Nephron progenitor cell (in vitro differentiated cells): ENCODE measurements at regions not wholly inside any gene's neighbourhood (a gene's known extent, or its start where the extent isn't known, plus 50 kb on each side); places are given as distances from the start of the nearest gene placed in this dataset.

ENCODE experiments used
- DNase-seq: peaks from one replicate; pipeline ENCODE4 v3.0.0; 2021
- H3K27ac Mint-ChIP-seq: 2 replicates; pipeline ENCODE4 v1.8.0; 2021; ENCODE audit warnings: mild to moderate bottlenecking, moderate library complexity, mixed read lengths
- H3K27me3 Mint-ChIP-seq: 2 replicates; pipeline ENCODE4 v1.8.0; 2021; ENCODE audit warnings: mild to moderate bottlenecking, low read depth, mixed read lengths; ENCODE audit not compliant: poor library complexity
- H3K36me3 Mint-ChIP-seq: 2 replicates; pipeline ENCODE4 v1.8.0; 2021; ENCODE audit warnings: low read depth, mixed read lengths
- H3K4me1 Mint-ChIP-seq: 2 replicates; pipeline ENCODE4 v1.8.0; 2021; ENCODE audit warnings: mixed read lengths
- H3K4me3 Mint-ChIP-seq: 2 replicates; pipeline ENCODE4 v1.8.0; 2021; ENCODE audit warnings: mild to moderate bottlenecking, moderate library complexity, mixed read lengths
- H3K9me3 Mint-ChIP-seq: 2 replicates; pipeline ENCODE4 v1.8.0; 2021; ENCODE audit warnings: mild to moderate bottlenecking, moderate library complexity, mixed read lengths
- TF ChIP-seq, protein P1 (sequence below): fragments of 200-600 bp; sonication (generic); IDR thresholded peaks from 2 replicates; pipeline ENCODE4 v1.5.0; 2021; ENCODE audit warnings: antibody characterized with exemption

- H3K4me3 Mint-ChIP-seq, result no peak overlapping the region
- peaks cover 1% of the 10 kb centered on the region for H3K9me3 Mint-ChIP-seq
- H3K27ac Mint-ChIP-seq, result no peak overlapping the region
- DNase-seq, result no peak
- H3K27me3 Mint-ChIP-seq, result peaks cover 6% of the 10 kb centered on the region
- TF ChIP-seq, protein P1, sequence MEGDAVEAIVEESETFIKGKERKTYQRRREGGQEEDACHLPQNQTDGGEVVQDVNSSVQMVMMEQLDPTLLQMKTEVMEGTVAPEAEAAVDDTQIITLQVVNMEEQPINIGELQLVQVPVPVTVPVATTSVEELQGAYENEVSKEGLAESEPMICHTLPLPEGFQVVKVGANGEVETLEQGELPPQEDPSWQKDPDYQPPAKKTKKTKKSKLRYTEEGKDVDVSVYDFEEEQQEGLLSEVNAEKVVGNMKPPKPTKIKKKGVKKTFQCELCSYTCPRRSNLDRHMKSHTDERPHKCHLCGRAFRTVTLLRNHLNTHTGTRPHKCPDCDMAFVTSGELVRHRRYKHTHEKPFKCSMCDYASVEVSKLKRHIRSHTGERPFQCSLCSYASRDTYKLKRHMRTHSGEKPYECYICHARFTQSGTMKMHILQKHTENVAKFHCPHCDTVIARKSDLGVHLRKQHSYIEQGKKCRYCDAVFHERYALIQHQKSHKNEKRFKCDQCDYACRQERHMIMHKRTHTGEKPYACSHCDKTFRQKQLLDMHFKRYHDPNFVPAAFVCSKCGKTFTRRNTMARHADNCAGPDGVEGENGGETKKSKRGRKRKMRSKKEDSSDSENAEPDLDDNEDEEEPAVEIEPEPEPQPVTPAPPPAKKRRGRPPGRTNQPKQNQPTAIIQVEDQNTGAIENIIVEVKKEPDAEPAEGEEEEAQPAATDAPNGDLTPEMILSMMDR, result no peak
- H3K36me3 Mint-ChIP-seq, result no peaks in the 10 kb centered on the region
- H3K4me1 Mint-ChIP-seq, result peaks cover 13% of the 10 kb centered on the region
These were observed 168.4 kb downstream of the IRS1 start for GRCh38 chr2:226631187-226631586.

GRCh38 chr2:226625946-226626345 lies 173.7 kb downstream of the IRS1 start:
- no peak for DNase-seq
- Mint-ChIP-seq H3K4me1 (peaks cover 5% of the 10 kb centered on the region), H3K27me3 (peaks cover 10% of the 10 kb centered on the region), H3K4me3 (no peak overlapping the region), H3K36me3 (no peaks in the 10 kb centered on the region), H3K9me3 (no peaks in the 10 kb centered on the region), H3K27ac (no peak overlapping the region)
- TF ChIP-seq, protein P1, result no peak

GRCh38 chr2:226623587-226624368 lies 175.8 kb downstream of the IRS1 start:
- Mint-ChIP-seq H3K36me3 (no peaks in the 10 kb centered on the region), H3K4me1 (peaks cover 11% of the 10 kb centered on the region), H3K4me3 (no peak overlapping the region), H3K9me3 (peaks cover 4% of the 10 kb centered on the region), H3K27me3 (peaks cover 6% of the 10 kb centered on the region), H3K27ac (no peak overlapping the region)
- TF ChIP-seq, protein P1, result no peak
- no peak for DNase-seq

DNA sequence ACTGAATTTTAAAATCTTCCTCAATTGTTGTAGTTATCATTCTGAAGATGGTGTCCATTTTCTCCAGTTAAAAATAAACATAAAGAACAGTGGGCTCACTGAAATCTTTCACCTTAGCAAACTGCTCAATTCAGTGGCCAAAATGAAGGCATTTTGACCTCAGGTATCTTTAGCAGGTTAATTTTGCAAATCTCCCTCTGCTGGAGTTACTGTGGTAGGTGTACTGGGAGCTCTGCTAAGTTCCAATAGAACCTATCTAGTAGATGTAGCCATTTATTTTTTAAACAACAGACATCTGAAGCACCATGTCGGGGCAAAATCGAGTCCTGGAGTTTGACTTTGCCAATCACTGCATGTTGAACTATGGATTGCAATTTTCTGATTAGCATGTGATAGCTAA lies 177.1 kb downstream of the IRS1 start:
- TF ChIP-seq, protein P1, result no peak
- no peaks in the 10 kb centered on the region for H3K36me3 Mint-ChIP-seq
- no peak for DNase-seq
- peaks cover 6% of the 10 kb centered on the region for H3K27me3 Mint-ChIP-seq
- H3K4me3 Mint-ChIP-seq, result no peak overlapping the region
- no peak overlapping the region for H3K27ac Mint-ChIP-seq
- H3K9me3 Mint-ChIP-seq, result peaks cover 4% of the 10 kb centered on the region
- peaks cover 11% of the 10 kb centered on the region for H3K4me1 Mint-ChIP-seq

DNA sequence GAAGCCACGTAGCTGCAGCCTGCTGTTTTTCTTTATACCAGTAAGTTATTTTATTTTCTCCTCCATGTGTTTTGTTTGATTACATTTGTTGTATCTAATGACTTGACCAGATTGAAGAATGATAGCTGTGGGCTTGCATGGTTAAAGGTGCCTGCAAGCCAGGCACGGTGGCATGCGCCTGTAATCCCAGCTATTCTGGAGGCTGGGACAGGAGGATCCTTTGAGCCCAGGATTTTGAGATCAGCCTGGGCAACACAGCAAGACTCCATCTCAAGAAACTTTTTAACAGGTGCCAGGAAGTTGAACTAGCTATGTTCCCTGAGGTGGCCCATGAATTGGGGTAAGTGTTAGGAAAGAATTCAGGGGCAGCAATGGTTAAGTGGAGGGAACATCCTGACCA lies 179.4 kb downstream of the IRS1 start:
- peaks cover 6% of the 10 kb centered on the region for H3K4me1 Mint-ChIP-seq
- no peak for DNase-seq
- no peaks in the 10 kb centered on the region for H3K36me3 Mint-ChIP-seq
- H3K4me3 Mint-ChIP-seq, result no peak overlapping the region
- H3K9me3 Mint-ChIP-seq, result peaks cover 4% of the 10 kb centered on the region
- TF ChIP-seq, protein P1, result no peak
- H3K27ac Mint-ChIP-seq, result no peak overlapping the region
- peaks cover 6% of the 10 kb centered on the region for H3K27me3 Mint-ChIP-seq

DNA sequence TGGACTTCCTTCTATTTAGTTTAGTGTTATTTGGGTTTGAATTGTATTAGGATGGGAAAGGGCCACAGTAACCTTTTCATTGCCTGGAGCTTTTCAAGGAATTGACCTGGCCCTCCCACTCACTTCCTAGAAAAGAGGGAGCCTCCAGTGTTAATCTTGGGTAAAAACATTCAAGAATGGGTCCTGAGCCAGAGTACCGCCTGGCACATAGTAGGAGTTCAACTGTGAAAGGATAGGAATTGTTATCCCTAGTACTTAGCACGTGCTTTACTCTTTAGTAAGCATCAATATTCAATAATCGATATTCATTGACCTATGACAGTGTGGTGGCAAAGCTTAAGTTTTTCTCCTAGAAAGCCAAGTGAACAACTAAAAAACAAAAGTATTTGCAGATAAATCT lies 179.9 kb downstream of the IRS1 start:
- H3K36me3 Mint-ChIP-seq, result no peaks in the 10 kb centered on the region
- peaks cover 4% of the 10 kb centered on the region for H3K9me3 Mint-ChIP-seq
- H3K27ac Mint-ChIP-seq, result no peak overlapping the region
- no peak for DNase-seq
- no peak overlapping the region for H3K4me3 Mint-ChIP-seq
- TF ChIP-seq, protein P1, result no peak
- H3K27me3 Mint-ChIP-seq, result peaks cover 3% of the 10 kb centered on the region
- peaks cover 6% of the 10 kb centered on the region for H3K4me1 Mint-ChIP-seq
